SK-N-SH treated with all-trans-retinoic acid at 6 μM for 48 hours (cell line): ENCODE measurements at regions not wholly inside any gene's neighbourhood (a gene's known extent, or its start where the extent isn't known, plus 50 kb on each side); places are given as distances from the start of the nearest gene placed in this dataset.

ENCODE experiments used
- ATAC-seq: fragments of 200-7000 bp; cut with Tn5 transposase; 3 replicates; pipeline ENCODE4 v1.9.1; 2020; ENCODE audit warnings: mild to moderate bottlenecking, moderate library complexity
- ARNTL ChIP-seq: fragments of 450-650 bp; formaldehyde crosslinking; IDR thresholded peaks from 2 replicates; pipeline ENCODE4 v1.5.0; 2020; ENCODE audit warnings: low read depth, mild to moderate bottlenecking, moderate library complexity, borderline replicate concordance
- BACH2 ChIP-seq: fragments of 250-450 bp; sonication (Bioruptor Pico); IDR thresholded peaks from 2 replicates; pipeline ENCODE4 v1.9.0; 2021; ENCODE audit warnings: mild to moderate bottlenecking, borderline replicate concordance
- CSDC2 ChIP-seq: fragments of 250-450 bp; sonication (Bioruptor Pico); IDR thresholded peaks from 2 replicates; pipeline ENCODE4 v1.5.0; 2020; ENCODE audit warnings: mild to moderate bottlenecking, moderate library complexity
- CSRNP3 ChIP-seq: fragments of 250-450 bp; sonication (Bioruptor Pico); IDR thresholded peaks from 2 replicates; pipeline ENCODE4 v1.5.1; 2021; ENCODE audit warnings: mild to moderate bottlenecking, moderate library complexity
- ESRRG ChIP-seq: fragments of 250-450 bp; sonication (Bioruptor Pico); IDR thresholded peaks from 2 replicates; pipeline ENCODE4 v1.6.1; 2021; ENCODE audit warnings: mild to moderate bottlenecking
- GLIS3 ChIP-seq: fragments of 250-450 bp; sonication (Bioruptor Pico); IDR thresholded peaks from 2 replicates; pipeline ENCODE4 v1.5.0; 2020; ENCODE audit warnings: mild to moderate bottlenecking, moderate library complexity
- ISL1 ChIP-seq: fragments of 250-450 bp; sonication (Bioruptor Pico); IDR thresholded peaks from 2 replicates; pipeline ENCODE4 v2.1.2; 2022; ENCODE audit warnings: mild to moderate bottlenecking, moderate library complexity
- OSR1 ChIP-seq: fragments of 250-450 bp; sonication (Bioruptor Pico); IDR thresholded peaks from 2 replicates; pipeline ENCODE4 v1.8.0; 2022; ENCODE audit warnings: moderate library complexity, mild to moderate bottlenecking, inconsistent platforms
- PATZ1 ChIP-seq: fragments of 250-450 bp; sonication (Bioruptor Pico); IDR thresholded peaks from 2 replicates; pipeline ENCODE4 v1.8.0; 2020; ENCODE audit warnings: mild to moderate bottlenecking, moderate library complexity, borderline replicate concordance
- PPARA ChIP-seq: fragments of 250-450 bp; sonication (Bioruptor Pico); IDR thresholded peaks from 2 replicates; pipeline ENCODE4 v1.5.0; 2020; ENCODE audit warnings: mild to moderate bottlenecking, borderline replicate concordance
- RARB ChIP-seq: fragments of 250-450 bp; sonication (Bioruptor Pico); IDR thresholded peaks from 2 replicates; pipeline ENCODE4 v1.8.0; 2021; ENCODE audit warnings: mild to moderate bottlenecking, moderate library complexity
- SNAI2 ChIP-seq: fragments of 250-450 bp; sonication (Bioruptor Pico); IDR thresholded peaks from 2 replicates; pipeline ENCODE4 v1.5.0; 2020; ENCODE audit warnings: mild to moderate bottlenecking, moderate library complexity
- TCF4 ChIP-seq: fragments of 250-450 bp; sonication (Bioruptor Pico); IDR thresholded peaks from 2 replicates; pipeline ENCODE4 v1.8.0; 2021; ENCODE audit warnings: mild to moderate bottlenecking, moderate library complexity, borderline replicate concordance
- TSHZ2 ChIP-seq: fragments of 250-450 bp; sonication (Bioruptor Pico); IDR thresholded peaks from 2 replicates; pipeline ENCODE4 v1.5.0; 2020; ENCODE audit warnings: mild to moderate bottlenecking, moderate library complexity
- ZFP3 ChIP-seq: fragments of 250-450 bp; sonication (Bioruptor Pico); IDR thresholded peaks from 2 replicates; pipeline ENCODE4 v1.5.0; 2020; ENCODE audit warnings: mild to moderate bottlenecking, moderate library complexity
- ZFP30 ChIP-seq: fragments of 450-650 bp; formaldehyde crosslinking; IDR thresholded peaks from 2 replicates; pipeline ENCODE4 v1.5.0; 2022; ENCODE audit warnings: mild to moderate bottlenecking, moderate library complexity
- ZNF565 ChIP-seq: fragments of 450-650 bp; formaldehyde crosslinking; conservative IDR thresholded peaks from 2 replicates; pipeline ENCODE4 v1.5.0; 2020; ENCODE audit warnings: low read depth, mild to moderate bottlenecking, moderate library complexity
- ZNF70 ChIP-seq: fragments of 450-650 bp; formaldehyde crosslinking; IDR thresholded peaks from 2 replicates; pipeline ENCODE4 v1.5.0; 2020; ENCODE audit warnings: mild to moderate bottlenecking, moderate library complexity
- ZNF8 ChIP-seq: fragments of 450-650 bp; formaldehyde crosslinking; IDR thresholded peaks from 2 replicates; pipeline ENCODE4 v1.5.0; 2020; ENCODE audit warnings: mild to moderate bottlenecking, moderate library complexity

- TF ChIP-seq ESRRG (CRISPR knock-in tag) (no peak), OSR1 (no peak), PATZ1 (CRISPR knock-in tag) (no peak), SNAI2 (CRISPR knock-in tag) (no peak), GLIS3 (CRISPR knock-in tag) (no peak), CSDC2 (no peak), BACH2 (CRISPR knock-in tag) (no peak), TCF4 (CRISPR knock-in tag) (no peak), CSRNP3 (CRISPR knock-in tag) (no peak)
- ATAC-seq = no peak
Measured at GRCh38 chrX:20531667-20532066, 265.0 kb upstream of the RPS6KA3 start.

GRCh38 chrX:20530406-20530921 is 263.8 kb upstream of the RPS6KA3 start:
- ATAC-seq = peak; percentile 90
- TF ChIP-seq RARB = no peak
- TF ChIP-seq OSR1 = no peak
- no peak for TF ChIP-seq ZNF8
- TF ChIP-seq ZNF70 (CRISPR knock-in tag) = no peak
- TF ChIP-seq ISL1 = no peak

GRCh38 chrX:20529711-20530110 is 263.0 kb upstream of the RPS6KA3 start:
- no peak for TF ChIP-seq PPARA
- TF ChIP-seq ZNF565 (CRISPR knock-in tag) = no peak
- TF ChIP-seq TCF4 (CRISPR knock-in tag) = no peak
- ATAC-seq = no peak; the same call in 2 of the 3 replicates

GRCh38 chrX:20529301-20529700 is 262.6 kb upstream of the RPS6KA3 start:
- ATAC-seq = no peak
- TF ChIP-seq RARB (no peak), ZFP3 (CRISPR knock-in tag) (no peak), ZFP30 (no peak), TCF4 (CRISPR knock-in tag) (no peak), ZNF70 (CRISPR knock-in tag) (no peak), TSHZ2 (no peak), ISL1 (no peak), BACH2 (CRISPR knock-in tag) (no peak)

- no peak for TF ChIP-seq ZNF565 (CRISPR knock-in tag)
- no peak for TF ChIP-seq RARB
- no peak for TF ChIP-seq TCF4 (CRISPR knock-in tag)
- TF ChIP-seq ESRRG (CRISPR knock-in tag) = no peak
- TF ChIP-seq CSRNP3 (CRISPR knock-in tag) = no peak
- TF ChIP-seq OSR1 = no peak
- no peak for TF ChIP-seq ZFP3 (CRISPR knock-in tag)
- TF ChIP-seq ARNTL (CRISPR knock-in tag) = no peak
- TF ChIP-seq BACH2 (CRISPR knock-in tag) = no peak
- TF ChIP-seq, all 23 proteins: peak for 0
- ATAC-seq = peak; percentile 82
Measured at GRCh38 chrX:20527558-20528011, 260.9 kb upstream of the RPS6KA3 start.
